Heart left ventricle (tissue), 16 donors: ENCODE measurements at regions not wholly inside any gene's neighbourhood (a gene's known extent, or its start where the extent isn't known, plus 50 kb on each side); places are given as distances from the start of the nearest gene placed in this dataset.
A peak's percentile ranks its signal among the peaks of the same experiment; 100 is the strongest.

Experiments used
- ATAC-seq, 4 donors: fragments of 200-7000 bp; cut with Tn5 transposase; one replicate each; pipeline ENCODE4 v1.9.1; 2020 to 2022; ENCODE audit warnings: moderate library complexity in 4 of 4, mild to moderate bottlenecking in 3 of 4, moderate number of reproducible peaks in 1 of 4
- DNase-seq, 5 donors: peaks; one replicate each; pipeline ENCODE4 v3.0.0-alpha.2; 2020
- H3K27ac ChIP-seq, 12 donors: fragments of 200-600 bp; sonication (generic) in 4 of 12; one replicate each; pipeline versions ENCODE4 v1.5.0 to v1.8.0; 2016 to 2022; ENCODE audit warnings: mild to moderate bottlenecking in 2 of 12
- H3K27me3 ChIP-seq, 9 donors: fragments of 200-600 bp; sonication (generic) in 2 of 9; one replicate each; pipeline versions ENCODE4 v1.5.1 to v1.8.0; 2016 to 2022; ENCODE audit warnings: mild to moderate bottlenecking in 3 of 9
- H3K36me3 ChIP-seq, 9 donors: fragments of 200-600 bp; sonication (generic) in 2 of 9; one replicate each; pipeline versions ENCODE4 v1.5.0 to v1.8.0; 2018 to 2022; ENCODE audit warnings: mild to moderate bottlenecking in 2 of 9
- H3K4me1 ChIP-seq, 12 donors: fragments of 200-600 bp; sonication (generic) in 4 of 12; one replicate each; pipeline versions ENCODE4 v1.5.0 to v1.8.0; 2016 to 2022; ENCODE audit warnings: mild to moderate bottlenecking in 3 of 12
- H3K4me3 ChIP-seq, 12 donors: fragments of 200-600 bp; sonication (generic) in 4 of 12; one replicate each; pipeline versions ENCODE4 v1.5.0 to v1.8.0; 2017 to 2022; ENCODE audit warnings: mild to moderate bottlenecking in 9 of 12, moderate library complexity in 4 of 12
- H3K9me3 ChIP-seq, 12 donors: fragments of 200-600 bp; sonication (generic) in 4 of 12; one replicate each; pipeline versions ENCODE4 v1.5.0 to v1.8.0; 2016 to 2022; ENCODE audit warnings: mild to moderate bottlenecking in 1 of 12
- CTCF ChIP-seq, 12 donors: fragments of 200-600 bp; sonication (generic) in 4 of 12; IDR thresholded peaks; one replicate each; pipeline versions ENCODE4 v1.5.0 to v1.8.0; 2018 to 2022; ENCODE audit warnings: antibody characterized with exemption in 12 of 12, mild to moderate bottlenecking in 5 of 12
- POLR2A ChIP-seq, 2 donors: fragments of 450-650 bp; IDR thresholded peaks; one replicate each; pipeline ENCODE4 v1.6.1; 2017; ENCODE audit warnings: antibody characterized with exemption in 2 of 2, mild to moderate bottlenecking in 2 of 2, moderate library complexity in 2 of 2
- WGBS, 4 donors: extraction: QIAGEN DNeasy Blood & Tissue Kit in 2 of 4; methylation state at CpG; one replicate each; pipeline versions ENCODE4 v1.1.5 to v1.1.7; 2013 to 2018; 5-methylcytosine and 5-hydroxymethylcytosine counted together
- intact Hi-C, 10 donors: fragments of 100-400 bp; cut with DNase I; formaldehyde crosslinking; loops; one replicate each; pipeline versions ENCODE4 v1.11.1 to v1.14.2; 2022
- donor health status: ischemic (EF 13 %, LVEDD 7.1; RV severe dilation, severe dysfunction).
- donor health status: healthy with polysubstance abuse.
- donor health status: DM: no; HTN: yes; CAD: no.
- donor health status: DM: no; HTN: no; CAD: no.
- donor health status: ischemic (EF 25% LVEDD 6.9; RV normal size, moderate dysfunction).
- donor health status: ischemic (EF 25% LVEDD 5.7; RV mildly dilated, moderate dysfunction).
- donor health status: healthy.
- donor health status: DM: yes; HTN: yes; CAD: no.
- donor health status: ischemic (EF 35%, LVEDD 5.7; RV mildly dilated, moderate dysfunction).
- donor health status: nonischemic (EF 11% LVEDD 7.7; RV severe dilation, severe dysfunction).
- donor health status: DM: yes; HTN: yes; CAD: no.
- donor health status: PGD.
- donor health status: ischemic (EF 29% LVEDD 5.4; RV normal size, mild dysfunction).
- donor health status: nonischemic (EF 23%, LVEDD 6.1; RV moderate dilation, normal function).

GRCh38 chrX:64097891-64098290 lies 107.6 kb downstream of the AMER1 start:
- DNase-seq (no peak), ATAC-seq (no peak)
- no peak overlapping the region for H3K27ac ChIP-seq
- no peaks in the 10 kb centered on the region for H3K9me3 ChIP-seq
- no peaks in the 10 kb centered on the region for H3K27me3 ChIP-seq
- no peak overlapping the region for H3K4me3 ChIP-seq
- H3K4me1 ChIP-seq = no peaks in the 10 kb centered on the region
- WGBS, 4 donors = 31 to 84% (median 67%) methylated on average over 2 of the region's 2 CpGs
- intact Hi-C loops = loop anchor here in 2 of 10 donors (10.0 kb wide), 1 partner anchor 107 kb away; the partner anchor contains the start of gene AMER1 (in 2 of the 2)
- TF ChIP-seq CTCF (IDR thresholded peaks at IDR 0.05) = no peak
- TF ChIP-seq POLR2A (IDR thresholded peaks at IDR 0.05) = no peak
- H3K36me3 ChIP-seq = no peaks in the 10 kb centered on the region

GRCh38 chrX:64093761-64094160 lies 111.7 kb downstream of the AMER1 start:
- DNase-seq = no peak
- H3K9me3 ChIP-seq = peaks cover 0 to 11% (median 0%) of the 10 kb centered on the region in 12 donors
- no peaks in the 10 kb centered on the region for H3K36me3 ChIP-seq
- H3K27me3 ChIP-seq = no peaks in the 10 kb centered on the region
- intact Hi-C loops = loop anchor here in 2 of 10 donors (5.0 to 10.0 kb wide), 2 partner anchors 111 to 139 kb away; partner anchors contain the start of genes AMER1 (in 2 of the 2) and ASB12 (in 1 of the 2)
- no peak for ATAC-seq
- H3K4me1 ChIP-seq = no peaks in the 10 kb centered on the region
- TF ChIP-seq CTCF (IDR thresholded peaks at IDR 0.05) (peak in 11 of 12 donors; percentile 8 to 54 (median 28)), POLR2A (IDR thresholded peaks at IDR 0.05) (no peak)
- 7 to 13% (median 9%) methylated on average over 2 of the region's 2 CpGs for WGBS, 4 donors
- no peak overlapping the region for H3K4me3 ChIP-seq
- no peak overlapping the region for H3K27ac ChIP-seq
